M059J (cell line): ENCODE measurements at regions not wholly inside any gene's neighbourhood (a gene's known extent, or its start where the extent isn't known, plus 50 kb on each side); places are given as distances from the start of the nearest gene placed in this dataset.

ENCODE experiments used
- DNase-seq: peaks from one replicate; pipeline ENCODE4 v3.0.0-alpha.2; 2012; ENCODE audit warnings: low read depth

- no peak for DNase-seq
Measured at GRCh38 chr3:159925248-159925647, 63.4 kb upstream of the IL12A start.

- no peak for DNase-seq
Measured at GRCh38 chr3:159926573-159926972, 62.1 kb upstream of the IL12A start.

- DNase-seq: peak; percentile 65
Measured at GRCh38 chr3:159928071-159928491, 60.6 kb upstream of the IL12A start.

- DNase-seq: peak; percentile 100
Measured at GRCh38 chr3:159928666-159929065, 60.0 kb upstream of the IL12A start.

- DNase-seq: peak; percentile 96
Measured at GRCh38 chr3:159929171-159930141, 59.2 kb upstream of the IL12A start.

- no peak for DNase-seq
Measured at GRCh38 chr3:159934216-159934615, 54.4 kb upstream of the IL12A start.

- DNase-seq: no peak
Measured at GRCh38 chr3:159936541-159936940, 52.1 kb upstream of the IL12A start.

GRCh38 chr3:159937561-159938166, 51.0 kb upstream of the IL12A start:
- DNase-seq: no peak

- DNase-seq: no peak
Measured at GRCh38 chr3:159938714-159939113, 49.9 kb upstream of the IL12A start.
